ENCODE measurements at regions not wholly inside any gene's neighbourhood (a gene's known extent, or its start where the extent isn't known, plus 50 kb on each side); places are given as distances from the start of the nearest gene placed in this dataset.

DNA sequence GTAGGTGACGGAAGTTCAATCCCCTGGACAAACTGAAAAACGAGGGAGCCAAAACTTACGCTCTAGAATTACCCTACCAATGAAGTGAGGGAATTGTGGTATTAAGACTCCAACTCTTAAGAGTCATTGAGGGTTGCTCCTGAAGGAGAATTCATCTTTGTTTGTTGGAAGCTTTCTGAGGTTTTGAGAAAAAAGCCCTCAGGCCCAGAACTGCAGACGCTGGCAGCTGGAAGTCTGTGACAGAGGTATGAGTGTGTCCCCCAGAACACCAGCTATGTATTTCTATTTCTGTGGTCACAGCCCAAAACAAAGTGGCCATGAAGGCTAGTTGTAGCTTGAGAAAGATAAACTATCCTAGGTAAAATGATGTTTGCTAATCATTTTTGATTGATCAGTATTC, 438.8 kb upstream of the B3GALT2 start:
- Histone ChIP-seq H4K20me1 (ENCODE audit: insufficient read depth, low read length) (no peaks in the 10 kb centered on the region), H3K9me2 (ENCODE audit: low read depth, low read length) (no peaks in the 10 kb centered on the region), H3K27me3 (ENCODE audit: insufficient read depth, low read length) (no peaks in the 10 kb centered on the region), H3K4me2 (ENCODE audit: low read length) (no peak overlapping the region), H3K9ac (ENCODE audit: low read length) (no peak overlapping the region), H3F3A (ENCODE audit: insufficient read depth, low read length) (no peaks in the 10 kb centered on the region), H2AFZ (ENCODE audit: low read length) (no peak overlapping the region; the same call in 1 of the 2 replicates), H3K4me3 (ENCODE audit: low read depth, low read length, poor library complexity, severe bottlenecking) (no peak overlapping the region), H3K36me3 (ENCODE audit: insufficient read depth, low read length) (no peaks in the 10 kb centered on the region), H3K27ac (ENCODE audit: low read depth, low read length, poor library complexity, severe bottlenecking) (no peak overlapping the region), H3K79me2 (ENCODE audit: insufficient read depth, low read length) (no peaks in the 10 kb centered on the region), H3K4me1 (ENCODE audit: insufficient read depth, low read length, severe bottlenecking) (no peaks in the 10 kb centered on the region), H3K9me3 (ENCODE audit: low read length) (no peaks in the 10 kb centered on the region)
- TF ChIP-seq, protein P1, sequence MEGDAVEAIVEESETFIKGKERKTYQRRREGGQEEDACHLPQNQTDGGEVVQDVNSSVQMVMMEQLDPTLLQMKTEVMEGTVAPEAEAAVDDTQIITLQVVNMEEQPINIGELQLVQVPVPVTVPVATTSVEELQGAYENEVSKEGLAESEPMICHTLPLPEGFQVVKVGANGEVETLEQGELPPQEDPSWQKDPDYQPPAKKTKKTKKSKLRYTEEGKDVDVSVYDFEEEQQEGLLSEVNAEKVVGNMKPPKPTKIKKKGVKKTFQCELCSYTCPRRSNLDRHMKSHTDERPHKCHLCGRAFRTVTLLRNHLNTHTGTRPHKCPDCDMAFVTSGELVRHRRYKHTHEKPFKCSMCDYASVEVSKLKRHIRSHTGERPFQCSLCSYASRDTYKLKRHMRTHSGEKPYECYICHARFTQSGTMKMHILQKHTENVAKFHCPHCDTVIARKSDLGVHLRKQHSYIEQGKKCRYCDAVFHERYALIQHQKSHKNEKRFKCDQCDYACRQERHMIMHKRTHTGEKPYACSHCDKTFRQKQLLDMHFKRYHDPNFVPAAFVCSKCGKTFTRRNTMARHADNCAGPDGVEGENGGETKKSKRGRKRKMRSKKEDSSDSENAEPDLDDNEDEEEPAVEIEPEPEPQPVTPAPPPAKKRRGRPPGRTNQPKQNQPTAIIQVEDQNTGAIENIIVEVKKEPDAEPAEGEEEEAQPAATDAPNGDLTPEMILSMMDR (IDR thresholded peaks at IDR 0.05; ENCODE audit: low read length) = no peak
- TF ChIP-seq EZH2 (IDR thresholded peaks at IDR 0.05; ENCODE audit: borderline replicate concordance, low read length) = no peak

DNA sequence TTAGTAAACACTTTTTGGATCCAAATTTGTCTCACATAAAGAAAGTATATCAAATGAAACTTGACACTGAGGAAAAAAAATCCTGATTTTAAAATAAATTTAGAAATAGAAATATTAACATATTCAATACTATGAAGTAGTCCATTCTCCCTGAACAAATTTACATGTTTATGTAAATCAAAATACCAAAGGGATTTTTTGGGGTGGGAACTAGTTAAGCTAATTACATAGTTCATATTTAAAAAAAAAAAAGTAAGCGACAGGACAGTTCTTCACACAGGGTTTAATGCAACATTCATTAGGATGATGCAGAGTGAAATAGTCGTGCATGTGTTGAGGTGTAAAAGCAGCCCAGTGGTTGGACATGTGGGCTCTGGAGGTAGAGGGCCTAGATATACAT, 433.5 kb upstream of the B3GALT2 start:
- TF ChIP-seq, protein P1 (IDR thresholded peaks at IDR 0.05; ENCODE audit: low read length) = no peak
- TF ChIP-seq EZH2 (IDR thresholded peaks at IDR 0.05; ENCODE audit: borderline replicate concordance, low read length) = no peak
- H2AFZ ChIP-seq (ENCODE audit: low read length) = no peak overlapping the region

GRCh38 chr1:193614817-193615216, 428.4 kb upstream of the B3GALT2 start:
- Histone ChIP-seq H2AFZ (ENCODE audit: low read length) (peak overlapping the region; percentile 99), H3K4me1 (ENCODE audit: insufficient read depth, low read length, severe bottlenecking) (peaks cover 29% of the 10 kb centered on the region), H3K36me3 (ENCODE audit: insufficient read depth, low read length) (no peaks in the 10 kb centered on the region), H3K9me2 (ENCODE audit: low read depth, low read length) (no peaks in the 10 kb centered on the region), H4K20me1 (ENCODE audit: insufficient read depth, low read length) (no peaks in the 10 kb centered on the region), H3K79me2 (ENCODE audit: insufficient read depth, low read length) (no peaks in the 10 kb centered on the region), H3K4me3 (ENCODE audit: low read depth, low read length, poor library complexity, severe bottlenecking) (no peak overlapping the region), H3K27me3 (ENCODE audit: insufficient read depth, low read length) (no peaks in the 10 kb centered on the region), H3K9ac (ENCODE audit: low read length) (no peak overlapping the region), H3F3A (ENCODE audit: insufficient read depth, low read length) (no peaks in the 10 kb centered on the region), H3K4me2 (ENCODE audit: low read length) (0 out of 2 replicates have a peak overlapping the region, but pooled peaks have one; percentile 1), H3K9me3 (ENCODE audit: low read length) (no peaks in the 10 kb centered on the region), H3K27ac (ENCODE audit: low read depth, low read length, poor library complexity, severe bottlenecking) (peak overlapping the region; percentile 24)
- no peak for TF ChIP-seq EZH2 (IDR thresholded peaks at IDR 0.05; ENCODE audit: borderline replicate concordance, low read length)
- TF ChIP-seq, protein P1 (IDR thresholded peaks at IDR 0.05; ENCODE audit: low read length) = no peak

More for the DNA sequence above, 433.5 kb upstream of the B3GALT2 start:
- Histone ChIP-seq H3K9me3 (ENCODE audit: low read length) (no peaks in the 10 kb centered on the region), H3K9me2 (ENCODE audit: low read depth, low read length) (no peaks in the 10 kb centered on the region), H3K4me1 (ENCODE audit: insufficient read depth, low read length, severe bottlenecking) (peaks cover 7% of the 10 kb centered on the region), H3K36me3 (ENCODE audit: insufficient read depth, low read length) (no peaks in the 10 kb centered on the region), H3K4me3 (ENCODE audit: low read depth, low read length, poor library complexity, severe bottlenecking) (no peak overlapping the region), H3K9ac (ENCODE audit: low read length) (no peak overlapping the region), H3K4me2 (ENCODE audit: low read length) (no peak overlapping the region), H3K79me2 (ENCODE audit: insufficient read depth, low read length) (no peaks in the 10 kb centered on the region), H3F3A (ENCODE audit: insufficient read depth, low read length) (no peaks in the 10 kb centered on the region), H3K27ac (ENCODE audit: low read depth, low read length, poor library complexity, severe bottlenecking) (no peak overlapping the region), H3K27me3 (ENCODE audit: insufficient read depth, low read length) (no peaks in the 10 kb centered on the region), H4K20me1 (ENCODE audit: insufficient read depth, low read length) (no peaks in the 10 kb centered on the region)
